ENCODE measurements at regions not wholly inside any gene's neighbourhood (a gene's known extent, or its start where the extent isn't known, plus 50 kb on each side); places are given as distances from the start of the nearest gene placed in this dataset.

DNA sequence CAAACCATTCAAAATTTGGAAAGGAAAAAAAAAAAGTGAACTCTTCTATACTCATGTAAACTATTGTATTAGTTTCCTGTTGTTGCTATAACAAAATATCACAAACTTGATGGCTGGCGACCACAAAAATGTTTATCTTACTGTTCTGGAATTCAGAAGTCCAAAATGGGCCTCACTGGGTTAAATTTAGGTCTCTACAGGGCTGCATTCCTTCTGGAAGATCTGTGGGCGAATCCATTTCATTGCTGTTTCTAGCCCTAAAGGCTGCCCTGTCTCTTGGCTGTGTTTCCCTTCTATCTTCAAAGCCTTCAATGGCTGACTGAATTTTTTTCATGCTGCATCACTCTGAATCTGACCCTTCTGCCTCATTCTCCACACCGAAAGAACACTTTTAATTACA, 105.1 kb upstream of the NAV3 start:
- DNase-seq (ENCODE audit: low read depth, low spot score) (no peak), ATAC-seq (no peak), FAIRE-seq (no peak)
- Histone ChIP-seq H3K36me3 (ENCODE audit: control insufficient read depth in 2 of 2, insufficient read depth in 2 of 2, low read length in 1 of 2) (no peaks in the 10 kb centered on the region), H3K79me2 (ENCODE audit: control insufficient read depth, insufficient read depth, low read length) (no peaks in the 10 kb centered on the region), H2AFZ (ENCODE audit: control insufficient read depth, low read depth, low read length) (no peak overlapping the region), H3K4me3 (no peak overlapping the region), H3K27me3 (replicated peaks in 1 of 2; ENCODE audit: control insufficient read depth in 2 of 2, insufficient read depth in 2 of 2, low read length in 1 of 2) (no peaks in the 10 kb centered on the region), H3K9ac (ENCODE audit: control insufficient read depth, insufficient read depth, low read length) (no peak overlapping the region), H3K27ac (ENCODE audit: control insufficient read depth, insufficient read depth) (no peak overlapping the region), H4K20me1 (ENCODE audit: control insufficient read depth, insufficient read depth) (no peaks in the 10 kb centered on the region), H3K4me1 (ENCODE audit: control insufficient read depth, insufficient read depth, low read length) (no peaks in the 10 kb centered on the region), H3K9me3 (replicated peaks; ENCODE audit: control insufficient read depth, insufficient read depth, low read length) (no peaks in the 10 kb centered on the region), H3K4me2 (ENCODE audit: control insufficient read depth, insufficient read depth) (no peak overlapping the region)
- ChIA-PET SMC1A (ENCODE audit: uncharacterized antibody, unreplicated experiment) (interaction anchor here (0.9 to 1.9 kb wide), 5 partner anchors 18 to 201 kb away, joined by 3 to 34 read pairs (median 5); no protein-coding TSS in a partner anchor), RAD21 (ENCODE audit: unreplicated experiment) (interaction anchor here (1.5 to 1.8 kb wide), 3 partner anchors 21 to 200 kb away, joined by 5 to 18 read pairs (median 6); no protein-coding TSS in a partner anchor), POLR2A (no interaction called here), CTCF (interaction anchor here (1.1 to 1.8 kb wide), 4 partner anchors 171 to 200 kb away, joined by 3 to 50 read pairs (median 5); no protein-coding TSS in a partner anchor)
- no TSS peak for BruUV-seq (replicated peaks)
- 28% methylated on average over 3 of the region's 3 CpGs for WGBS (ENCODE audit: insufficient coverage, insufficient replicate concordance, low lambda C conversion rate, missing lambda C conversion rate)
- in situ Hi-C loops (cut with MboI) (loop anchor here (5.0 kb wide), 1 partner anchor 202 kb away; no protein-coding TSS in a partner anchor), intact Hi-C loops (cut with micrococcal nuclease; ENCODE audit: unreplicated experiment) (no loop called here)
- no peak for TF ChIP-seq ZNF207 (IDR thresholded peaks at IDR 0.05; ENCODE audit: borderline replicate concordance)
- TF ChIP-seq RBBP5 (conservative IDR thresholded peaks at IDR 0.05), result no peak
- TF ChIP-seq, protein P1, sequence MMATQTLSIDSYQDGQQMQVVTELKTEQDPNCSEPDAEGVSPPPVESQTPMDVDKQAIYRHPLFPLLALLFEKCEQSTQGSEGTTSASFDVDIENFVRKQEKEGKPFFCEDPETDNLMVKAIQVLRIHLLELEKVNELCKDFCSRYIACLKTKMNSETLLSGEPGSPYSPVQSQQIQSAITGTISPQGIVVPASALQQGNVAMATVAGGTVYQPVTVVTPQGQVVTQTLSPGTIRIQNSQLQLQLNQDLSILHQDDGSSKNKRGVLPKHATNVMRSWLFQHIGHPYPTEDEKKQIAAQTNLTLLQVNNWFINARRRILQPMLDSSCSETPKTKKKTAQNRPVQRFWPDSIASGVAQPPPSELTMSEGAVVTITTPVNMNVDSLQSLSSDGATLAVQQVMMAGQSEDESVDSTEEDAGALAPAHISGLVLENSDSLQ (IDR thresholded peaks at IDR 0.05), result no peak
- TF ChIP-seq MYC (IDR thresholded peaks at IDR 0.05; ENCODE audit: insufficient read depth, insufficient read length, insufficient replicate concordance, low read length, severe bottlenecking), result no peak
- TF ChIP-seq, protein P2, sequence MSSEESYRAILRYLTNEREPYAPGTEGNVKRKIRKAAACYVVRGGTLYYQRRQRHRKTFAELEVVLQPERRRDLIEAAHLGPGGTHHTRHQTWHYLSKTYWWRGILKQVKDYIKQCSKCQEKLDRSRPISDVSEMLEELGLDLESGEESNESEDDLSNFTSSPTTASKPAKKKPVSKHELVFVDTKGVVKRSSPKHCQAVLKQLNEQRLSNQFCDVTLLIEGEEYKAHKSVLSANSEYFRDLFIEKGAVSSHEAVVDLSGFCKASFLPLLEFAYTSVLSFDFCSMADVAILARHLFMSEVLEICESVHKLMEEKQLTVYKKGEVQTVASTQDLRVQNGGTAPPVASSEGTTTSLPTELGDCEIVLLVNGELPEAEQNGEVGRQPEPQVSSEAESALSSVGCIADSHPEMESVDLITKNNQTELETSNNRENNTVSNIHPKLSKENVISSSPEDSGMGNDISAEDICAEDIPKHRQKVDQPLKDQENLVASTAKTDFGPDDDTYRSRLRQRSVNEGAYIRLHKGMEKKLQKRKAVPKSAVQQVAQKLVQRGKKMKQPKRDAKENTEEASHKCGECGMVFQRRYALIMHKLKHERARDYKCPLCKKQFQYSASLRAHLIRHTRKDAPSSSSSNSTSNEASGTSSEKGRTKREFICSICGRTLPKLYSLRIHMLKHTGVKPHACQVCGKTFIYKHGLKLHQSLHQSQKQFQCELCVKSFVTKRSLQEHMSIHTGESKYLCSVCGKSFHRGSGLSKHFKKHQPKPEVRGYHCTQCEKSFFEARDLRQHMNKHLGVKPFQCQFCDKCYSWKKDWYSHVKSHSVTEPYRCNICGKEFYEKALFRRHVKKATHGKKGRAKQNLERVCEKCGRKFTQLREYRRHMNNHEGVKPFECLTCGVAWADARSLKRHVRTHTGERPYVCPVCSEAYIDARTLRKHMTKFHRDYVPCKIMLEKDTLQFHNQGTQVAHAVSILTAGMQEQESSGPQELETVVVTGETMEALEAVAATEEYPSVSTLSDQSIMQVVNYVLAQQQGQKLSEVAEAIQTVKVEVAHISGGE (CRISPR knock-in tag; IDR thresholded peaks at IDR 0.05), result no peak
- no peak for TF ChIP-seq EP300 (IDR thresholded peaks at IDR 0.05; ENCODE audit: borderline replicate concordance in 1 of 2, control insufficient read depth in 1 of 2, low read depth in 2 of 2, low read length in 2 of 2)
- TF ChIP-seq ATF2 (IDR thresholded peaks at IDR 0.05; ENCODE audit: low read length), result no peak
- no peak for TF ChIP-seq KDM1A (IDR thresholded peaks at IDR 0.05; ENCODE audit: borderline replicate concordance)
- TF ChIP-seq HCFC1 (IDR thresholded peaks at IDR 0.05; ENCODE audit: low read length), result no peak
- no peak for TF ChIP-seq NFXL1 (IDR thresholded peaks at IDR 0.05; ENCODE audit: borderline replicate concordance)
- TF ChIP-seq MEF2B (IDR thresholded peaks at IDR 0.05; ENCODE audit: partially characterized antibody, poor library complexity, severe bottlenecking), result no peak
- TF ChIP-seq SUZ12 (IDR thresholded peaks at IDR 0.05; ENCODE audit: unreplicated experiment), result no peak
- no peak for TF ChIP-seq EGR1 (IDR thresholded peaks at IDR 0.05; ENCODE audit: borderline replicate concordance in 1 of 2, low read depth in 2 of 2, low read length in 2 of 2)
- TF ChIP-seq ZNF687 (IDR thresholded peaks at IDR 0.05), result no peak

Data from GM12878 (cell line).